Heart left ventricle (tissue), 13 donors: ENCODE measurements at regions not wholly inside any gene's neighbourhood (a gene's known extent, or its start where the extent isn't known, plus 50 kb on each side); places are given as distances from the start of the nearest gene placed in this dataset.

Experiments
- POLR2A ChIP-seq, 2 donors: fragments of 450-650 bp; IDR thresholded peaks; one replicate each; pipeline ENCODE4 v1.6.1; 2017; ENCODE audit warnings: antibody characterized with exemption in 2 of 2, mild to moderate bottlenecking in 2 of 2, moderate library complexity in 2 of 2
- TF ChIP-seq, protein P1 (sequence below), 12 donors: fragments of 200-600 bp; sonication (generic) in 4 of 12; IDR thresholded peaks; one replicate each; pipeline versions ENCODE4 v1.5.0 to v1.8.0; 2018 to 2022; ENCODE audit warnings: antibody characterized with exemption in 12 of 12, mild to moderate bottlenecking in 5 of 12
- donor health status: ischemic (EF 13 %, LVEDD 7.1; RV severe dilation, severe dysfunction).
- donor health status: DM: no; HTN: yes; CAD: no.
- donor health status: DM: no; HTN: no; CAD: no.
- donor health status: ischemic (EF 25% LVEDD 6.9; RV normal size, moderate dysfunction).
- donor health status: ischemic (EF 25% LVEDD 5.7; RV mildly dilated, moderate dysfunction).
- donor health status: ischemic (EF 35%, LVEDD 5.7; RV mildly dilated, moderate dysfunction).
- donor health status: nonischemic (EF 11% LVEDD 7.7; RV severe dilation, severe dysfunction).
- donor health status: DM: yes; HTN: yes; CAD: no.
- donor health status: PGD.
- donor health status: ischemic (EF 29% LVEDD 5.4; RV normal size, mild dysfunction).
- donor health status: nonischemic (EF 23%, LVEDD 6.1; RV moderate dilation, normal function).

DNA sequence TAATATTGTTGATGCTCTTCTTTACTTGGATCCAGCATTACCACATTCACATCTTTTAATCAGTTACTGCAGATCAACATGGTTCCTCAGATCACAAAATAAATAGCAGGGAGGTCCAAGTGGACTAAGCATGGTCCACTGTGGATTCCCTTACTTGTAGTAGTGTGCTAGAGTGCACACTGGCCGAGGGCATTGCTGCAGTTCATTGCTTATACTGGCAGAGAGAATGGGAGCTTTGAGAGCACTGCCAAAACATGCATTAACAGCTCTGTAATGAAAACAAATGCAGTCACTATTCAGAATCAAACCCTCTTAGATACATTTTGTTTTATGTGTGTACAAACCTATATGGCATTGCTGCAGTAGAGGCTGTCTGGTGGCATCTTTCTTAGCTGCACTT lies 471.5 kb downstream of the CD109 start:
- no peak for TF ChIP-seq POLR2A (IDR thresholded peaks at IDR 0.05)
- TF ChIP-seq, protein P1, sequence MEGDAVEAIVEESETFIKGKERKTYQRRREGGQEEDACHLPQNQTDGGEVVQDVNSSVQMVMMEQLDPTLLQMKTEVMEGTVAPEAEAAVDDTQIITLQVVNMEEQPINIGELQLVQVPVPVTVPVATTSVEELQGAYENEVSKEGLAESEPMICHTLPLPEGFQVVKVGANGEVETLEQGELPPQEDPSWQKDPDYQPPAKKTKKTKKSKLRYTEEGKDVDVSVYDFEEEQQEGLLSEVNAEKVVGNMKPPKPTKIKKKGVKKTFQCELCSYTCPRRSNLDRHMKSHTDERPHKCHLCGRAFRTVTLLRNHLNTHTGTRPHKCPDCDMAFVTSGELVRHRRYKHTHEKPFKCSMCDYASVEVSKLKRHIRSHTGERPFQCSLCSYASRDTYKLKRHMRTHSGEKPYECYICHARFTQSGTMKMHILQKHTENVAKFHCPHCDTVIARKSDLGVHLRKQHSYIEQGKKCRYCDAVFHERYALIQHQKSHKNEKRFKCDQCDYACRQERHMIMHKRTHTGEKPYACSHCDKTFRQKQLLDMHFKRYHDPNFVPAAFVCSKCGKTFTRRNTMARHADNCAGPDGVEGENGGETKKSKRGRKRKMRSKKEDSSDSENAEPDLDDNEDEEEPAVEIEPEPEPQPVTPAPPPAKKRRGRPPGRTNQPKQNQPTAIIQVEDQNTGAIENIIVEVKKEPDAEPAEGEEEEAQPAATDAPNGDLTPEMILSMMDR (IDR thresholded peaks at IDR 0.05): no peak
